ENCODE measurements at regions not wholly inside any gene's neighbourhood (a gene's known extent, or its start where the extent isn't known, plus 50 kb on each side); places are given as distances from the start of the nearest gene placed in this dataset.

- H3K27me3 Mint-ChIP-seq (ENCODE audit: low read depth) = peaks cover 25% of the 10 kb centered on the region
- no peak for TF ChIP-seq ZNF532 (CRISPR knock-in tag; IDR thresholded peaks at IDR 0.05; ENCODE audit: borderline replicate concordance)
- TF ChIP-seq MAX (CRISPR knock-in tag; IDR thresholded peaks at IDR 0.05) = no peak
- no peak for TF ChIP-seq MLX (CRISPR knock-in tag; IDR thresholded peaks at IDR 0.05)
- TF ChIP-seq ZSCAN18 (CRISPR knock-in tag; IDR thresholded peaks at IDR 0.05) = no peak
- TF ChIP-seq ZNF281 (CRISPR knock-in tag; IDR thresholded peaks at IDR 0.05) = no peak
- no peak for TF ChIP-seq ERG (CRISPR knock-in tag; IDR thresholded peaks at IDR 0.05)
- TF ChIP-seq IRF1 (CRISPR knock-in tag; IDR thresholded peaks at IDR 0.05) = no peak
- no peak for TF ChIP-seq OVOL2 (CRISPR knock-in tag; IDR thresholded peaks at IDR 0.05; ENCODE audit: borderline replicate concordance)
- TF ChIP-seq AR (CRISPR knock-in tag; IDR thresholded peaks at IDR 0.05) = no peak
- no peak for TF ChIP-seq CTCF (IDR thresholded peaks at IDR 0.05)
- no peak for TF ChIP-seq PRRX2 (CRISPR knock-in tag; IDR thresholded peaks at IDR 0.05)
- TF ChIP-seq RELA (CRISPR knock-in tag; IDR thresholded peaks at IDR 0.05; ENCODE audit: borderline replicate concordance) = no peak
- no peak for TF ChIP-seq TCF7 (CRISPR knock-in tag; IDR thresholded peaks at IDR 0.05; ENCODE audit: low read depth)
- no peak for TF ChIP-seq HMGXB4 (CRISPR knock-in tag; IDR thresholded peaks at IDR 0.05)
- no peak for TF ChIP-seq HMGA2 (CRISPR knock-in tag; IDR thresholded peaks at IDR 0.05)
- no peak for TF ChIP-seq ZNF671 (CRISPR knock-in tag; IDR thresholded peaks at IDR 0.05)
- no peak for TF ChIP-seq NFE2L1 (CRISPR knock-in tag; IDR thresholded peaks at IDR 0.05)
- no peak for TF ChIP-seq GABPB1 (CRISPR knock-in tag; IDR thresholded peaks at IDR 0.05)
Measured at GRCh38 chr13:95498886-95499285, 53.6 kb upstream of the CLDN10 start.

More at GRCh38 chr13:95498886-95499285, 53.6 kb upstream of the CLDN10 start:
- peaks cover 26% of the 10 kb centered on the region for H3K9me3 Mint-ChIP-seq
- ChIA-PET CTCF (no interaction called here), POLR2A (interaction anchor here (0.6 kb wide), 1 partner anchor 78 kb away, joined by 3 read pairs; no protein-coding TSS in a partner anchor)
- no peak overlapping the region for H3K27ac Mint-ChIP-seq
- no peak overlapping the region for H3K4me3 Mint-ChIP-seq
- H3K4me1 Mint-ChIP-seq = peaks cover 11% of the 10 kb centered on the region
- H3K36me3 Mint-ChIP-seq = peaks cover 13% of the 10 kb centered on the region
- ATAC-seq = no peak
- DNase-seq (ENCODE audit: low spot score) = no peak
